ENCODE measurements at regions not wholly inside any gene's neighbourhood (a gene's known extent, or its start where the extent isn't known, plus 50 kb on each side); places are given as distances from the start of the nearest gene placed in this dataset.

GRCh38 chr6:1127597-1128288 is 184.2 kb upstream of the FOXQ1 start:
- no peak for DNase-seq (ENCODE audit: extremely low read depth, insufficient read length)
- no peak for TF ChIP-seq CTCF (IDR thresholded peaks at IDR 0.05; ENCODE audit: insufficient read depth, low read length, poor library complexity, severe bottlenecking)
- Histone ChIP-seq H3K36me3 (ENCODE audit: control insufficient read depth, insufficient read depth, low read length) (no peaks in the 10 kb centered on the region), H3K4me3 (replicated peaks; ENCODE audit: low read depth, low read length) (no peak overlapping the region), H3K27me3 (replicated peaks; ENCODE audit: control insufficient read depth, insufficient read depth, low read length) (no peaks in the 10 kb centered on the region)

GRCh38 chr6:1127129-1127528 is 184.8 kb upstream of the FOXQ1 start:
- Histone ChIP-seq H3K4me3 (replicated peaks; ENCODE audit: low read depth, low read length) (no peak overlapping the region), H3K36me3 (ENCODE audit: control insufficient read depth, insufficient read depth, low read length) (no peaks in the 10 kb centered on the region), H3K27me3 (replicated peaks; ENCODE audit: control insufficient read depth, insufficient read depth, low read length) (no peaks in the 10 kb centered on the region)
- no peak for TF ChIP-seq CTCF (IDR thresholded peaks at IDR 0.05; ENCODE audit: insufficient read depth, low read length, poor library complexity, severe bottlenecking)
- DNase-seq (ENCODE audit: extremely low read depth, insufficient read length): no peak

GRCh38 chr6:1126036-1126435 is 185.9 kb upstream of the FOXQ1 start:
- Histone ChIP-seq H3K27me3 (replicated peaks; ENCODE audit: control insufficient read depth, insufficient read depth, low read length) (no peaks in the 10 kb centered on the region), H3K4me3 (replicated peaks; ENCODE audit: low read depth, low read length) (no peak overlapping the region), H3K36me3 (ENCODE audit: control insufficient read depth, insufficient read depth, low read length) (no peaks in the 10 kb centered on the region)
- no peak for DNase-seq (ENCODE audit: extremely low read depth, insufficient read length)
- TF ChIP-seq CTCF (IDR thresholded peaks at IDR 0.05; ENCODE audit: insufficient read depth, low read length, poor library complexity, severe bottlenecking): no peak

GRCh38 chr6:1125297-1125696 is 186.6 kb upstream of the FOXQ1 start:
- H3K27me3 ChIP-seq (replicated peaks; ENCODE audit: control insufficient read depth, insufficient read depth, low read length): no peaks in the 10 kb centered on the region
- no peak for DNase-seq (ENCODE audit: extremely low read depth, insufficient read length)
- H3K4me3 ChIP-seq (replicated peaks; ENCODE audit: low read depth, low read length): no peak overlapping the region
- H3K36me3 ChIP-seq (ENCODE audit: control insufficient read depth, insufficient read depth, low read length): no peaks in the 10 kb centered on the region
- TF ChIP-seq CTCF (IDR thresholded peaks at IDR 0.05; ENCODE audit: insufficient read depth, low read length, poor library complexity, severe bottlenecking): no peak

- DNase-seq (ENCODE audit: extremely low read depth, insufficient read length): no peak
- TF ChIP-seq CTCF (IDR thresholded peaks at IDR 0.05; ENCODE audit: insufficient read depth, low read length, poor library complexity, severe bottlenecking): no peak
- H3K27me3 ChIP-seq (replicated peaks; ENCODE audit: control insufficient read depth, insufficient read depth, low read length): no peaks in the 10 kb centered on the region
- H3K36me3 ChIP-seq (ENCODE audit: control insufficient read depth, insufficient read depth, low read length): no peaks in the 10 kb centered on the region
- no peak overlapping the region for H3K4me3 ChIP-seq (replicated peaks; ENCODE audit: low read depth, low read length)
Observed at GRCh38 chr6:1124885-1125284, 187.0 kb upstream of the FOXQ1 start.
